ENCODE measurements at regions not wholly inside any gene's neighbourhood (a gene's known extent, or its start where the extent isn't known, plus 50 kb on each side); places are given as distances from the start of the nearest gene placed in this dataset.
"Not testable (repeated sequence)": the region's sequence is repeated elsewhere in the genome, so short reads cannot be mapped to it uniquely, and the experiment has no call there.

- DNase-seq, result peak; percentile 37
Measured at GRCh38 chr17:47066841-47067682, 88.0 kb upstream of the RPRML start.

- no peak for DNase-seq
Measured at GRCh38 chr17:47066095-47066494, 87.0 kb upstream of the RPRML start.

- no peak for DNase-seq
Measured at GRCh38 chr17:47064684-47065083, 85.6 kb upstream of the RPRML start.

GRCh38 chr17:47063475-47063874 lies 84.4 kb upstream of the RPRML start:
- no peak for DNase-seq

- DNase-seq, result not testable (repeated sequence)
Measured at GRCh38 chr17:47062851-47063250, 83.8 kb upstream of the RPRML start.

- not testable (repeated sequence) for DNase-seq
Measured at GRCh38 chr17:47060005-47060404, 81.0 kb upstream of the RPRML start.

- no peak for DNase-seq
Measured at GRCh38 chr17:47057830-47058229, 78.8 kb upstream of the RPRML start.

- not testable (repeated sequence) for DNase-seq
Measured at GRCh38 chr17:47057279-47057678, 78.2 kb upstream of the RPRML start.

- DNase-seq, result not testable (repeated sequence)
Measured at GRCh38 chr17:47056687-47057086, 77.6 kb upstream of the RPRML start.
